Activated CD8-positive, alpha-beta T cell treated with anti-CD3 and anti-CD28 coated beads for 36 hours (primary cell): ENCODE measurements at regions not wholly inside any gene's neighbourhood (a gene's known extent, or its start where the extent isn't known, plus 50 kb on each side); places are given as distances from the start of the nearest gene placed in this dataset.
A peak's percentile ranks its signal among the peaks of the same experiment; 100 is the strongest.

ENCODE experiments used
- ATAC-seq: fragments of 200-7000 bp; cut with Tn5 transposase; one replicate; pipeline ENCODE4 v1.10.0; 2021; ENCODE audit warnings: mild to moderate bottlenecking, moderate library complexity
- CTCF ChIA-PET: fragments of 350-600 bp; sonication (Branson Sonifier 250); formaldehyde crosslinking; loops from one replicate; lab custom pipeline; 2021; ENCODE audit warnings: antibody characterized with exemption; lab: Charles Lee
- POLR2A ChIA-PET: fragments of 350-600 bp; sonication (Branson Sonifier 250); formaldehyde crosslinking; loops from one replicate; lab custom pipeline; 2021; ENCODE audit warnings: antibody characterized with exemption; lab: Charles Lee
- DNase-seq: peaks from one replicate; pipeline ENCODE4 v3.0.0-alpha.2; 2020
- H3K27ac Mint-ChIP-seq: one replicate; pipeline ENCODE4 v1.8.0; 2021; ENCODE audit warnings: mild to moderate bottlenecking, mixed read lengths
- H3K27me3 Mint-ChIP-seq: one replicate; pipeline ENCODE4 v1.8.0; 2021; ENCODE audit warnings: mixed read lengths
- H3K36me3 Mint-ChIP-seq: one replicate; pipeline ENCODE4 v1.8.0; 2021; ENCODE audit warnings: low read depth, mixed read lengths
- H3K4me1 Mint-ChIP-seq: one replicate; pipeline ENCODE4 v1.8.0; 2021; ENCODE audit warnings: low read depth, mixed read lengths
- H3K4me3 Mint-ChIP-seq: one replicate; pipeline ENCODE4 v1.8.0; 2021; ENCODE audit warnings: mild to moderate bottlenecking, moderate library complexity, mixed read lengths
- H3K9me3 Mint-ChIP-seq: one replicate; pipeline ENCODE4 v1.8.0; 2021; ENCODE audit warnings: mixed read lengths
- intact Hi-C: fragments of 100-400 bp; cut with micrococcal nuclease; formaldehyde crosslinking; loops from one replicate; pipeline ENCODE4 v1.10.0; 2022
- TF ChIP-seq, protein P1 (sequence below): fragments of 200-600 bp; IDR thresholded peaks from one replicate; pipeline ENCODE4 v1.8.0; 2022; ENCODE audit warnings: antibody characterized with exemption, mild to moderate bottlenecking

DNA sequence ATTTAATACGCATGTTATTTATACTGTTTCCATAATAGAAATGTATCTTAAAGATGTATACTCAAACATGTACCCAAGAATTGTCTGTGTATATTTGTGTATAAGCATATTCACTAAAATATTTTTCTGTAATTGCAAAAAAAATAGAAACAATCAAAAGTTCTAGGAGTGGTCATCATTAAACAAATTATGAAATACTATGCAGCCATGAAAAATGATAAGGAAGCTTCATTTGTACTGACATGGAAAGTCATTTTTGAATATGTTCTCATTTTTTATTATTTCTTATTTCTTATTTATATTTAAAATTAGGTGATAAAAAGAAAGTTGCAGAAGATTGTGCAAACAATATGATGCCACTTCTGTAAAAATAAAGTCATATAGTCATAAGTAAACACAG lies 400.0 kb upstream of the AUTS2 start:
- intact Hi-C loops: no loop called here
- CTCF ChIA-PET: no interaction called here
- H3K9me3 Mint-ChIP-seq: peaks cover 19% of the 10 kb centered on the region
- TF ChIP-seq, protein P1, sequence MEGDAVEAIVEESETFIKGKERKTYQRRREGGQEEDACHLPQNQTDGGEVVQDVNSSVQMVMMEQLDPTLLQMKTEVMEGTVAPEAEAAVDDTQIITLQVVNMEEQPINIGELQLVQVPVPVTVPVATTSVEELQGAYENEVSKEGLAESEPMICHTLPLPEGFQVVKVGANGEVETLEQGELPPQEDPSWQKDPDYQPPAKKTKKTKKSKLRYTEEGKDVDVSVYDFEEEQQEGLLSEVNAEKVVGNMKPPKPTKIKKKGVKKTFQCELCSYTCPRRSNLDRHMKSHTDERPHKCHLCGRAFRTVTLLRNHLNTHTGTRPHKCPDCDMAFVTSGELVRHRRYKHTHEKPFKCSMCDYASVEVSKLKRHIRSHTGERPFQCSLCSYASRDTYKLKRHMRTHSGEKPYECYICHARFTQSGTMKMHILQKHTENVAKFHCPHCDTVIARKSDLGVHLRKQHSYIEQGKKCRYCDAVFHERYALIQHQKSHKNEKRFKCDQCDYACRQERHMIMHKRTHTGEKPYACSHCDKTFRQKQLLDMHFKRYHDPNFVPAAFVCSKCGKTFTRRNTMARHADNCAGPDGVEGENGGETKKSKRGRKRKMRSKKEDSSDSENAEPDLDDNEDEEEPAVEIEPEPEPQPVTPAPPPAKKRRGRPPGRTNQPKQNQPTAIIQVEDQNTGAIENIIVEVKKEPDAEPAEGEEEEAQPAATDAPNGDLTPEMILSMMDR: no peak
- ATAC-seq (no peak), DNase-seq (no peak)
- no peak overlapping the region for H3K4me3 Mint-ChIP-seq
- H3K36me3 Mint-ChIP-seq: peaks cover 8% of the 10 kb centered on the region
- no peak overlapping the region for H3K27ac Mint-ChIP-seq
- POLR2A ChIA-PET: no interaction called here
- H3K4me1 Mint-ChIP-seq: peaks cover 11% of the 10 kb centered on the region
- H3K27me3 Mint-ChIP-seq: no peaks in the 10 kb centered on the region

DNA sequence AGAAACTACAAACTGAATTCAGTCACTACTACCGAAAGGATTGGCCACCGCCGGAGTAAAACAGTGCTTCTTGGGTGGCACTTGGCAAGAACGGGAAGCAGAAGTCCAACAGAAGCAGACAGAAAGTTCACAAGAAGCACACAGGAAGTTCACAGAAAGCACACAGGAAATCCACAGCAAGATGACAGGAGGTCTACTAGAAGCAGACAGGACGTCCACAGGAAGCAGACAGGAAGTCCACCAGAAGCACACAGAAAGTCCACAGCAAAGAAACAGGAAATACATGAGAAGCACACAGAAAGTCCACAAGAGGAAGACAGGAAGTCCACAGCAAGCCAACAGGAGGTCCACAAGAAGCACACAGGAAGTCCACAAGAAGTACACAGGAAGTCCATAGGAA lies 399.2 kb upstream of the AUTS2 start:
- TF ChIP-seq, protein P1: no peak
- intact Hi-C loops: no loop called here
- ChIA-PET CTCF (no interaction called here), POLR2A (no interaction called here)
- DNase-seq: peak; percentile 4
- H3K4me3 Mint-ChIP-seq: no peak overlapping the region
- ATAC-seq: no peak
- peaks cover 8% of the 10 kb centered on the region for H3K36me3 Mint-ChIP-seq
- H3K4me1 Mint-ChIP-seq: peaks cover 11% of the 10 kb centered on the region
- H3K27me3 Mint-ChIP-seq: no peaks in the 10 kb centered on the region
- H3K9me3 Mint-ChIP-seq: peaks cover 19% of the 10 kb centered on the region
- H3K27ac Mint-ChIP-seq: peak overlapping the region; percentile 76

DNA sequence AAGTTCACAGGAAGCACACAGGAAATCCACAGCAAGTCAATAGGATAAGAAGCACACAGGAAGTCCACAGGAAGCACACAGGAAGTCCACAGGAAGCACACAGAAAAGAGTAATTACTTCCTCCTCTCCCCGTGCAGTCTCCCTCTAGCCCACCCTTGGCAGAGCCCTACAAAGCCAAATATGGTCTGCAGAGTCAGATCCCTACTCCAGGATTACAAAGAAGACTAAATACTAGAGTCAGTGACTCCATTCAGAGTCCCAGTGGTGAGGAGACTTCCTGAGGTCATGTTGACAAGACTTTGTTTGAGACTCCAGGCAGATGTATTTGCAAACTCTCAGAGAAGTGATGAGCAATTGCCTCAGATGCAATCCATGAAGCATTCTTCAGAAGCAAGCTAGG lies 398.6 kb upstream of the AUTS2 start:
- intact Hi-C loops: no loop called here
- Mint-ChIP-seq H3K9me3 (peaks cover 16% of the 10 kb centered on the region), H3K36me3 (peaks cover 8% of the 10 kb centered on the region)

DNA sequence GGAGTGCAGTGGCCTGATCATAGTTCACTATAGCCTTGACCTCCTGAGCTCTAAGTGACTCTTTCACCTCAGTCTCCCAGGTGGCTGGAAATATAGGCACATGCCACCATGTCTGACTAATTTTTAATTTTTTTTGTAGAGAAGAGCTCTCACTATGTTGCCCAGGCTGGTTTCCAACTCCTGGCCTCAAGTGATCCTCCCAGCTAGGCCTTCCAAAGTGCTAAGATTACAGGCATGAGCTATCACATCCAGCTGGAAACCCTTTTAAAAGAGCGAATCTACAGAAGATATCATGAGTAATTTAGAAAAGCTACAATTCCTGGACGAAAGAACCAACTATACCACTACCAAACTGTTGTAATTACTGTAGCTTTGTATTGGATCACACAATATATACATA lies 394.4 kb upstream of the AUTS2 start:
- ATAC-seq (no peak), DNase-seq (no peak)
- Mint-ChIP-seq H3K9me3 (peaks cover 11% of the 10 kb centered on the region), H3K27ac (no peak overlapping the region), H3K27me3 (no peaks in the 10 kb centered on the region), H3K4me3 (no peak overlapping the region), H3K36me3 (peaks cover 6% of the 10 kb centered on the region), H3K4me1 (peaks cover 6% of the 10 kb centered on the region)
- ChIA-PET POLR2A (no interaction called here), CTCF (no interaction called here)
- intact Hi-C loops: no loop called here
- TF ChIP-seq, protein P1: no peak

More for the DNA sequence above, 398.6 kb upstream of the AUTS2 start:
- Mint-ChIP-seq H3K27me3 (no peaks in the 10 kb centered on the region), H3K4me1 (peaks cover 11% of the 10 kb centered on the region), H3K27ac (peak overlapping the region; percentile 76), H3K4me3 (no peak overlapping the region)
- TF ChIP-seq, protein P1: no peak
- ChIA-PET CTCF (no interaction called here), POLR2A (no interaction called here)
- ATAC-seq (no peak), DNase-seq (no peak)

DNA sequence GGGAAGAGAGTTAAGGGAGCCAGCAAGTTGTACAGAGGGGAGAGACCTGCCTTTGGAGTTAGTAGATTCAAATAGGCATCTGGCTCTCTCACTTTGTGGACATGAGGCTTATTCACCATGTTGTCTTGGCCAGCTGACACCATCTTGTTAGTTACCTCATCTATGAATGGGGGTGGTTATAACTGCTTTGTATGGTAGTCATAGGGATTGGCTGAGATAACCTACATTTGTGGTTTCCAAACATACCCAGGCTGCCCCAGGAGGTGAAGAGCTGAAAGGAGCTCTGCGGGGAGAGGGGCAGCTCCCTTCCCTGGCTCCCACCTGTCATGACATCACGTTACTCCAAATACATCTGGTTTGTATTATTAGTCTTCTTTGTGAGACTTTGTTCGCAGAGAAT lies 393.3 kb upstream of the AUTS2 start:
- no peak overlapping the region for H3K4me3 Mint-ChIP-seq
- no peak for DNase-seq
- no peak overlapping the region for H3K27ac Mint-ChIP-seq
- peaks cover 1% of the 10 kb centered on the region for H3K9me3 Mint-ChIP-seq
- ATAC-seq: no peak
- TF ChIP-seq, protein P1: no peak
- no peaks in the 10 kb centered on the region for H3K4me1 Mint-ChIP-seq
- ChIA-PET CTCF (no interaction called here), POLR2A (no interaction called here)
- intact Hi-C loops: no loop called here
- no peaks in the 10 kb centered on the region for H3K36me3 Mint-ChIP-seq
- no peaks in the 10 kb centered on the region for H3K27me3 Mint-ChIP-seq
